H1 (cell line): ENCODE measurements at regions not wholly inside any gene's neighbourhood (a gene's known extent, or its start where the extent isn't known, plus 50 kb on each side); places are given as distances from the start of the nearest gene placed in this dataset.
A peak's percentile ranks its signal among the peaks of the same experiment; 100 is the strongest.

Experiments used
- CTCF ChIA-PET: fragments of 300-600 bp; sonication (Branson Sonifier 250); formaldehyde crosslinking; loops from one replicate; lab custom pipeline; 2021; ENCODE audit not compliant: partially characterized antibody; lab: Charles Lee
- POLR2A ChIA-PET: fragments of 300-600 bp; sonication (Branson Sonifier 250); formaldehyde crosslinking; loops from one replicate; lab custom pipeline; 2021; ENCODE audit warnings: inconsistent platforms; ENCODE audit not compliant: partially characterized antibody; lab: Charles Lee
- DNase-seq, 2 experiments: peaks; one replicate each; pipeline versions ENCODE4 v3.0.0 to v3.0.0-alpha.2; 2010 to 2022; ENCODE audit warnings: low spot score in 2 of 2, low read depth in 1 of 2, mixed read lengths in 1 of 2
- FAIRE-seq: peaks from 2 replicates; lab custom pipeline; 2011; peaks lifted over from hg19 to GRCh38; lab: Jason Lieb, UNC
- H2AFZ ChIP-seq: 2 replicates; pipeline ENCODE4 v1.8.1; 2012; ENCODE audit warnings: low read length, inconsistent platforms
- H2AK5ac ChIP-seq: 2 replicates; pipeline ENCODE4 v1.6.1; 2013; ENCODE audit warnings: low read depth, low read length
- H2BK120ac ChIP-seq: replicated peaks from 2 replicates; pipeline ENCODE3; 2013; ENCODE audit warnings: low read depth, low read length, inconsistent platforms
- H2BK12ac ChIP-seq: 2 replicates; pipeline ENCODE4 v1.6.1; 2013; ENCODE audit warnings: low read depth, low read length
- H2BK15ac ChIP-seq: 2 replicates; pipeline ENCODE4 v1.6.1; 2013; ENCODE audit warnings: low read length
- H2BK20ac ChIP-seq: 2 replicates; pipeline ENCODE4 v1.6.1; 2013; ENCODE audit warnings: low read length
- H2BK5ac ChIP-seq: 2 replicates; pipeline ENCODE4 v1.6.1; 2013; ENCODE audit warnings: low read depth, low read length
- H3K14ac ChIP-seq: 2 replicates; pipeline ENCODE4 v1.6.1; 2013; ENCODE audit warnings: inconsistent platforms; ENCODE audit not compliant: insufficient read length
- H3K18ac ChIP-seq: 2 replicates; pipeline ENCODE4 v1.6.1; 2013; ENCODE audit warnings: low read length; ENCODE audit errors: extremely low read depth
- H3K23ac ChIP-seq: 2 replicates; pipeline ENCODE4 v1.6.1; 2013; ENCODE audit warnings: inconsistent platforms; ENCODE audit not compliant: insufficient read length
- H3K23me2 ChIP-seq: 2 replicates; pipeline ENCODE4 v1.6.1; 2013; ENCODE audit warnings: low read depth, low read length
- H3K27ac ChIP-seq: 2 replicates; pipeline ENCODE4 v1.6.1; 2011; ENCODE audit warnings: low read depth, low read length, inconsistent platforms
- H3K27me3 ChIP-seq, 4 experiments: replicated peaks in 1 of 4; 1 replicate in 1 of 4; 2 replicates in 3 of 4; pipeline versions ENCODE4 v1.6.1 to v1.8.1; 2011 to 2013; ENCODE audit warnings: low read length in 3 of 4, mild to moderate bottlenecking in 3 of 4, inconsistent platforms in 2 of 4, mixed read lengths in 2 of 4, moderate library complexity in 1 of 4; ENCODE audit not compliant: control insufficient read depth in 3 of 4, insufficient read depth in 3 of 4; ENCODE audit errors: extremely low read depth in 1 of 4
- H3K36me3 ChIP-seq, 4 experiments: 2 replicates each; pipeline versions ENCODE4 v1.6.1 to v1.8.1; 2011 to 2013; ENCODE audit warnings: mild to moderate bottlenecking in 4 of 4, low read length in 3 of 4, moderate library complexity in 2 of 4, control low read depth in 1 of 4, inconsistent platforms in 1 of 4; ENCODE audit not compliant: insufficient read depth in 4 of 4, control insufficient read depth in 2 of 4
- H3K4ac ChIP-seq: replicated peaks from 2 replicates; pipeline ENCODE3; 2013; ENCODE audit warnings: low read length, low read depth, mixed read lengths, inconsistent platforms; ENCODE audit not compliant: insufficient read length
- H3K4me1 ChIP-seq, 4 experiments: replicated peaks in 1 of 4; 1 replicate in 1 of 4; 2 replicates in 3 of 4; pipeline versions ENCODE4 v1.6.1 to v1.8.1; 2011 to 2013; ENCODE audit warnings: low read length in 3 of 4, inconsistent platforms in 2 of 4, mixed read lengths in 1 of 4; ENCODE audit not compliant: insufficient read depth in 4 of 4, control insufficient read depth in 3 of 4
- H3K4me2 ChIP-seq, 2 experiments: 2 replicates each; pipeline versions ENCODE4 v1.6.1 to v1.8.1; 2011 to 2013; ENCODE audit warnings: low read depth in 2 of 2, low read length in 2 of 2, control low read depth in 1 of 2, inconsistent platforms in 1 of 2, mild to moderate bottlenecking in 1 of 2; ENCODE audit not compliant: insufficient read depth in 1 of 2
- H3K4me3 ChIP-seq, 4 experiments: fragments of 200-600, 300-600 bp in 1 of 4; sonication (generic), shearing (Covaris generic), sonication (Bioruptor Twin) in 1 of 4; 2 replicates each; pipeline versions ENCODE4 v1.5.1 to v1.8.1; 2011 to 2016; ENCODE audit warnings: low read length in 4 of 4, low read depth in 3 of 4, control low read depth in 2 of 4, inconsistent platforms in 2 of 4, mild to moderate bottlenecking in 2 of 4, mixed read lengths in 1 of 4, moderate library complexity in 1 of 4; ENCODE audit not compliant: insufficient read depth in 2 of 4; ENCODE audit errors: extremely low read depth in 1 of 4
- H3K56ac ChIP-seq: replicated peaks from 2 replicates; pipeline ENCODE3; 2013; ENCODE audit warnings: low read depth, mild to moderate bottlenecking, mixed read lengths, low read length, inconsistent platforms; ENCODE audit not compliant: insufficient read length
- H3K79me1 ChIP-seq: 2 replicates; pipeline ENCODE4 v1.6.1; 2013; ENCODE audit warnings: low read depth, low read length, control low read depth
- H3K79me2 ChIP-seq, 2 experiments: 2 replicates each; pipeline versions ENCODE4 v1.6.1 to v1.8.1; 2012 to 2013; ENCODE audit warnings: low read length in 2 of 2, mild to moderate bottlenecking in 2 of 2, inconsistent platforms in 1 of 2; ENCODE audit not compliant: insufficient read depth in 2 of 2, control insufficient read depth in 1 of 2
- H3K9ac ChIP-seq, 4 experiments: replicated peaks in 1 of 4; 1 replicate in 1 of 4; 2 replicates in 3 of 4; pipeline versions ENCODE4 v1.6.1 to v1.8.1; 2011 to 2013; ENCODE audit warnings: low read depth in 3 of 4, low read length in 3 of 4, control low read depth in 2 of 4, mild to moderate bottlenecking in 2 of 4, moderate library complexity in 2 of 4, inconsistent platforms in 1 of 4; ENCODE audit errors: extremely low read depth in 1 of 4
- H3K9me3 ChIP-seq, 2 experiments: 2 replicates each; pipeline versions ENCODE4 v1.6.1 to v1.8.1; 2012 to 2013; ENCODE audit warnings: mild to moderate bottlenecking in 2 of 2, moderate library complexity in 2 of 2, control low read depth in 1 of 2, inconsistent platforms in 1 of 2, low read depth in 1 of 2, low read length in 1 of 2, mixed read lengths in 1 of 2; ENCODE audit not compliant: insufficient read depth in 2 of 2
- H4K20me1 ChIP-seq, 2 experiments: replicated peaks in 1 of 2; 2 replicates each; pipeline versions ENCODE3 to v1.8.1; 2011 to 2013; ENCODE audit warnings: inconsistent platforms in 2 of 2, low read length in 2 of 2, mild to moderate bottlenecking in 1 of 2; ENCODE audit not compliant: insufficient read depth in 2 of 2, control insufficient read depth in 1 of 2
- H4K5ac ChIP-seq: 2 replicates; pipeline ENCODE4 v1.6.1; 2013; ENCODE audit warnings: low read length, low read depth, mixed read lengths, inconsistent platforms; ENCODE audit not compliant: insufficient read length
- H4K8ac ChIP-seq: 2 replicates; pipeline ENCODE4 v1.8.0; 2013; ENCODE audit warnings: mild to moderate bottlenecking, moderate library complexity, low read length, inconsistent platforms; ENCODE audit not compliant: insufficient read depth; ENCODE audit errors: extremely low read depth
- H4K91ac ChIP-seq: replicated peaks from 2 replicates; pipeline ENCODE3; 2013; ENCODE audit warnings: low read length, mixed read lengths, inconsistent platforms; ENCODE audit not compliant: insufficient read length
- BCL11A ChIP-seq, 2 experiments: IDR thresholded peaks; one replicate each; pipeline ENCODE4 v1.6.1; 2011; ENCODE audit warnings: low read depth in 2 of 2, low read length in 2 of 2, mild to moderate bottlenecking in 2 of 2
- CTBP2 ChIP-seq: IDR thresholded peaks from 2 replicates; pipeline ENCODE4 v1.7.0; 2011; ENCODE audit warnings: borderline replicate concordance, mild to moderate bottlenecking, moderate library complexity, mixed read lengths, low read length; ENCODE audit not compliant: insufficient read depth, insufficient read length
- KDM4A ChIP-seq: IDR thresholded peaks from one replicate; pipeline ENCODE4 v1.7.1; 2012; ENCODE audit warnings: low read depth, mild to moderate bottlenecking, moderate library complexity, low read length, inconsistent platforms; ENCODE audit not compliant: severe bottlenecking
- NANOG ChIP-seq: IDR thresholded peaks from 2 replicates; pipeline ENCODE4 v1.6.1; 2011; ENCODE audit warnings: low read length, low read depth, mild to moderate bottlenecking, inconsistent platforms; ENCODE audit not compliant: insufficient read depth, poor library complexity, severe bottlenecking
- RXRA ChIP-seq: IDR thresholded peaks from 2 replicates; pipeline ENCODE4 v1.6.1; 2011; ENCODE audit warnings: low read depth, mild to moderate bottlenecking, low read length, moderate library complexity; ENCODE audit not compliant: insufficient read depth
- SAP30 ChIP-seq: fragments of 300-600 bp; sonication (generic); IDR thresholded peaks from 2 replicates; pipeline ENCODE4 v1.7.1; 2012; ENCODE audit warnings: low read length, moderate library complexity, mild to moderate bottlenecking, inconsistent platforms; ENCODE audit not compliant: insufficient read depth, insufficient replicate concordance
- SP2 ChIP-seq: IDR thresholded peaks from 2 replicates; pipeline ENCODE4 v1.6.1; 2012; ENCODE audit warnings: mild to moderate bottlenecking, low read length, inconsistent platforms
- TBP ChIP-seq: IDR thresholded peaks from 2 replicates; pipeline ENCODE4 v1.6.1; 2011; ENCODE audit warnings: low read depth, low read length, improper control_type of control experiment
- TCF12 ChIP-seq: IDR thresholded peaks from 2 replicates; pipeline ENCODE4 v1.6.1; 2011; ENCODE audit warnings: low read depth, mild to moderate bottlenecking, low read length
- TEAD4 ChIP-seq: IDR thresholded peaks from 2 replicates; pipeline ENCODE4 v1.6.1; 2012; ENCODE audit warnings: low read depth, low read length, inconsistent platforms, mixed read lengths
- ZNF274 ChIP-seq: IDR thresholded peaks from 2 replicates; pipeline ENCODE4 v1.7.0; 2012; ENCODE audit warnings: low read length, borderline replicate concordance; ENCODE audit errors: extremely low read depth
- WGBS, 2 experiments: shearing (Covaris generic) in 1 of 2; methylation state at CpG; one replicate each; pipeline versions ENCODE4 v1.1.6 to v1.1.7; 2013 to 2015; ENCODE audit warnings: low lambda C conversion rate in 2 of 2, mixed read lengths in 2 of 2, inconsistent platforms in 1 of 2, low coverage in 1 of 2, missing lambda C conversion rate in 1 of 2; ENCODE audit not compliant: insufficient replicate concordance in 2 of 2, insufficient coverage in 1 of 2, insufficient read length in 1 of 2; ENCODE audit errors: extremely low coverage in 1 of 2, missing lambda C conversion rate in 1 of 2; 5-methylcytosine and 5-hydroxymethylcytosine counted together
- TF ChIP-seq, protein P1 (sequence below): IDR thresholded peaks from 2 replicates; pipeline ENCODE4 v1.6.1; 2012; ENCODE audit warnings: low read length, inconsistent platforms

DNA sequence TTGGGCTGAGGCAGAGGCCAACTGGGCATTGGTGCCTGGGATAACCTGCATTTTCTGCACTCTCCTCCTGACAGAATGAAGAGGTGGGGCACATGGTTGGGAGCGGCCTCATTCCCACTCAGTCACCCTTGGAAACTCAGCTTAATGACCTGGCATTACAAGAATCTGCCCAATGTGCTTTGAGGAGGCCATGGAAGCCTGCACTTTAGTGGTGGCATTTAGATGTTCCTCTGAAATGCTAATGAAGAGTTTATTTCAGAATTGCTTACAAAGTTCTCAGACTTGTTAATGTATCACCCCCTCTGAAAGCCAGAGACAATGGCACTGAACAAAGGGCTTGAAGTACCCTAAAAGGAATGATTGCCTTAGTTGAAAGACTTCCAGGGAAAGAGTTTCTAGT lies 71.4 kb upstream of the PARP11 start:
- CTCF ChIA-PET = interaction anchor here (0.7 to 1.1 kb wide), 2 partner anchors 17 to 360 kb away, joined by 3 to 5 read pairs; no protein-coding TSS in a partner anchor
- H4K5ac ChIP-seq = no peak overlapping the region
- no peak overlapping the region for H2BK5ac ChIP-seq
- FAIRE-seq (peak; percentile 89), DNase-seq (peak in 1 of 2 experiments; percentile 72)
- no peaks in the 10 kb centered on the region for H3K79me2 ChIP-seq
- peaks cover 0 to 14% (median 2%) of the 10 kb centered on the region in 4 experiments; a peak in 2 of 7 replicates for H3K4me1 ChIP-seq
- H3K23me2 ChIP-seq = no peaks in the 10 kb centered on the region
- H3K4me2 ChIP-seq = peak overlapping the region; percentile 43 to 64; a peak in 3 of 4 replicates
- H2BK12ac ChIP-seq = peak overlapping the region; percentile 46; the same call in 1 of the 2 replicates
- no peak overlapping the region for H3K14ac ChIP-seq
- H3K9ac ChIP-seq = no peak overlapping the region; a peak in 1 of 7 replicates
- no peak overlapping the region for H4K8ac ChIP-seq
- peaks cover 0 to 5% (median 0%) of the 10 kb centered on the region in 4 experiments; a peak in 1 of 7 replicates for H3K27me3 ChIP-seq
- no peak overlapping the region for H2BK20ac ChIP-seq
- no peak overlapping the region for H2AK5ac ChIP-seq
- H2AFZ ChIP-seq = no peak overlapping the region
- H2BK120ac ChIP-seq = no peak overlapping the region
- H4K20me1 ChIP-seq = no peaks in the 10 kb centered on the region
- H3K9me3 ChIP-seq = no peaks in the 10 kb centered on the region
- no peak overlapping the region for H2BK15ac ChIP-seq
- no peak overlapping the region for H3K27ac ChIP-seq
- no peaks in the 10 kb centered on the region for H3K79me1 ChIP-seq
- H3K36me3 ChIP-seq = no peaks in the 10 kb centered on the region
- H3K56ac ChIP-seq = no peak overlapping the region
- H3K18ac ChIP-seq = no peak overlapping the region
- POLR2A ChIA-PET = no interaction called here
- H3K4me3 ChIP-seq = peak overlapping the region in 1 of 4 experiments; percentile 17; a peak in 1 of 8 replicates
- WGBS, 2 experiments = 17% methylated on average over 1 of the region's 1 CpG; no CpG with 5 or more reads in 1 of the 2 experiments
- no peak overlapping the region for H4K91ac ChIP-seq
- no peak overlapping the region for H3K23ac ChIP-seq
- H3K4ac ChIP-seq = no peak overlapping the region
- TF ChIP-seq RXRA (no peak), TEAD4 (0 out of 2 replicates have a peak, but pooled peaks have one; percentile 47), SP2 (no peak), KDM4A (no peak), SAP30 (no peak), CTBP2 (no peak), BCL11A (IDR thresholded peaks at IDR 0.05; ENCODE audit: low read depth in 2 of 2, low read length in 2 of 2) (no peak), ZNF274 (no peak), TCF12 (no peak), TBP (no peak), NANOG (peak; percentile 63)
- TF ChIP-seq, protein P1, sequence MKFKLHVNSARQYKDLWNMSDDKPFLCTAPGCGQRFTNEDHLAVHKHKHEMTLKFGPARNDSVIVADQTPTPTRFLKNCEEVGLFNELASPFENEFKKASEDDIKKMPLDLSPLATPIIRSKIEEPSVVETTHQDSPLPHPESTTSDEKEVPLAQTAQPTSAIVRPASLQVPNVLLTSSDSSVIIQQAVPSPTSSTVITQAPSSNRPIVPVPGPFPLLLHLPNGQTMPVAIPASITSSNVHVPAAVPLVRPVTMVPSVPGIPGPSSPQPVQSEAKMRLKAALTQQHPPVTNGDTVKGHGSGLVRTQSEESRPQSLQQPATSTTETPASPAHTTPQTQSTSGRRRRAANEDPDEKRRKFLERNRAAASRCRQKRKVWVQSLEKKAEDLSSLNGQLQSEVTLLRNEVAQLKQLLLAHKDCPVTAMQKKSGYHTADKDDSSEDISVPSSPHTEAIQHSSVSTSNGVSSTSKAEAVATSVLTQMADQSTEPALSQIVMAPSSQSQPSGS = no peak
